ENCODE measurements at regions not wholly inside any gene's neighbourhood (a gene's known extent, or its start where the extent isn't known, plus 50 kb on each side); places are given as distances from the start of the nearest gene placed in this dataset.
A peak's percentile ranks its signal among the peaks of the same experiment; 100 is the strongest.

DNA sequence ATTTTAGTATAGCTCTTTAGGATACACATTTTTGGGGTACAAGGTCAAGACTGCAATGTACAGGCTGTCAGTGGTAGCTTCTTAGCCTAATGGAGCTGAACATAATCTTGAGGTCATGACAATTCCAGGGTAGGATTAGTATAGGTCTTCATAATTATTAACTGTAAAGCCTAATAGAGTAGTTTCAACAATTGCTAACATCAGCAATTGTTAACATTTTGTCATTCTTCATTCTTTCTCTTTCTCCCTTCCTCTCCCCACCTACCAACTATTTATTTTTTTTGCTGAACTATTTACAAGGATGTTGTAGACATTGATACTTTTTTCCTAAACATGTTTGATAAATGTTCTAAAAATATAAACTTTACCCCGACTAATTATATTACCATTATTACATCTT is 461.3 kb upstream of the DCC start:
- DNase-seq = no peak

GRCh38 chr18:51879329-51879728 is 460.7 kb upstream of the DCC start:
- DNase-seq = no peak

DNA sequence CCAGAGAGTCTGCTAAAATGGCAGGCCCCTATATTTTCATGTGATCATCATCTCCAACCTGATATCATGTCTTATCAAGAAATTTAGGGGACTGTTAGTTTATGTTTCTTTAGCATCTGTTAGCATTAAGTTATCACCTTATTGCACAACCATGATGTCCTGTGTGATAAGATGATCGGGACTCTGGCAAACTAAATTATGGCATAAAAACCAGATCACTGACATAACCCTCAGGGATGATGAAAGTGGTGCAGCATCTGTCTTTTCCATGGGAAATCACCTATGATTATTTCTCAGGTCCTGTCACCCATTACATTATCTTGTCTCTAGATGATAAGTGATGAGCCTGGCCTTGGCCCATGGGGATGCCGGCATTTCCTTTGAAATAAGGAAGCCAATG is 458.6 kb upstream of the DCC start:
- DNase-seq = no peak

GRCh38 chr18:51884039-51884438 is 456.0 kb upstream of the DCC start:
- DNase-seq = no peak

- peak; percentile 35 for DNase-seq
Observed at GRCh38 chr18:51890762-51891161, 449.2 kb upstream of the DCC start.

DNA sequence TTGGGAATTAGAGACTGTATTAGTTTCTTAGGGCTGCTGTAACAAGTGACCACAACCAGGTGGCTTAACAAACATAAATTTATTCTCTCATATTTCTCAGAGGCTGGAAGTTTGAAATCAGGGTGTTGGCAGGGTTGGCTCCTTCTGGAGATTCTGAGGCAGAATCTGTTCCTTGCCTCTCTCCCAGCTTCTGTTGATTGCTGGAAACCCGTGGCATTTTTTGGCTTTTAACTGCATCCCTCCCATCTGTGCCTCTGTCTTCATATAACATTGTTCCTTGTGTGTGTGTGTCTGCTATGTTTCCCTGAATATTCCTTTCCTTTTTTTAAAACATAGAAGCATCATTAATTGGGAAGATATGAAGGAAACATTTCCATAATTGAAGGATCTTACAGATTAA is 448.1 kb upstream of the DCC start:
- no peak for DNase-seq

DNA sequence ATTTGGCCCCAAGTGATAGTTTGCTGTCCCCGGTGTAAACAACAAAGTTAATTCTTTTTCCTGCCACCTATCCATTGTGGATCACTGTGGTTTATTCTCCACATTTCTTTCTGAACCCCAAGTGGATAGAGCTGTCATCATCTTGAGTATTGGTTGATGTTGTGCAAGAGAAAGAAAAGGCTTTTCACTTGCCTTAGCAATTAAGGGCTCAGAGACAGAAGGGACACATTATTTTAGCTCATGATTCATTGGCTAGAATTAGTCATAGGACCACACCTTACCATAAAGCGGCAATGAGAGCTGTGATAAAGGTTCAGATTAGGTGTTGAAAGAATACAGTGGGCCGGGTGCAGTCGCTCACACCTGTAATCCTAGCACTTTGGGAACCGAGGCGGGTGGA is 442.1 kb upstream of the DCC start:
- no peak for DNase-seq

- DNase-seq = no peak
Observed at GRCh38 chr18:51907687-51908597, 432.1 kb upstream of the DCC start.

DNA sequence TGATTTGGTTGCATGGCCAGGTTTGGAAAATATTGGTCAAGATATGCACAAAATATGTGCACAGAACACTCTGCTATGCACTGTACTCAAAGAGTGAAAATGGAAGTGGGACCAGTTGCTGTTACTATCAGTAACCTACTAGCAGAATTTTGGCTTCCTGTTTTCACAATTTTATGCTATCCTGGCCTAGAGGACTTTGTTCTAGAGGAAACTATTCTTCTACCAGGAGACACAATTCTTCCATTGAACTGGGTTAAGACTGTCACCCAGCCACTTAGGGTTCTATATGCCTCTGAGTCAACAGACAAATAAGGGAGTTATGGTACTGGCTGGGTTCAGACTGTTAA is 431.4 kb upstream of the DCC start:
- DNase-seq = no peak

GRCh38 chr18:51911584-51911983 is 428.4 kb upstream of the DCC start:
- no peak for DNase-seq

- no peak for DNase-seq
Observed at GRCh38 chr18:51912381-51912780, 427.6 kb upstream of the DCC start.

- DNase-seq = no peak
Observed at GRCh38 chr18:51915176-51915575, 424.8 kb upstream of the DCC start.

- no peak for DNase-seq
Observed at GRCh38 chr18:51921862-51922261, 418.1 kb upstream of the DCC start.

- DNase-seq = no peak
Observed at GRCh38 chr18:51933903-51934302, 406.1 kb upstream of the DCC start.

- DNase-seq = no peak
Observed at GRCh38 chr18:51936115-51936514, 403.9 kb upstream of the DCC start.

DNA sequence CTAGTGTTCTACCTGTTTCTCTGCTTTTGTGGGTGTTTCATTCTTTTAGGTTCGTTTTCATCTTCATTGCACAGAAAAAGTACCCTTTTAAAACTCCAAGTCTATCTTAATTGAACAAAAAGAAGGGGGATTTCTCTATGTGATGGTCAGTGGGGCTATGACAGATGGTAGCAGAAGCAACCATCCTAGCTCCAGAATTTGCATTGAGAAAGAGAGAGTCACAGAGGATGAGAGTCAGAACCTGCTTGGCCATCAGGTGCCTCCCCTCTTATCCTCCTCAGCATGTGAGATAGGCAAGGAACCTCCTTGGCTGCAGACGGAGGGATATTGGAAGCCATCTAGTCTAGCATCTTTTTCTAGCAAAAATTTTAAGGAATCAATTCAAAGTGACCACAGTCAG is 398.0 kb upstream of the DCC start:
- DNase-seq = no peak

GRCh38 chr18:51943281-51943680 is 396.7 kb upstream of the DCC start:
- no peak for DNase-seq

GRCh38 chr18:51946946-51947345 is 393.1 kb upstream of the DCC start:
- no peak for DNase-seq

- DNase-seq = no peak
Observed at GRCh38 chr18:51952844-51953243, 387.2 kb upstream of the DCC start.

DNA sequence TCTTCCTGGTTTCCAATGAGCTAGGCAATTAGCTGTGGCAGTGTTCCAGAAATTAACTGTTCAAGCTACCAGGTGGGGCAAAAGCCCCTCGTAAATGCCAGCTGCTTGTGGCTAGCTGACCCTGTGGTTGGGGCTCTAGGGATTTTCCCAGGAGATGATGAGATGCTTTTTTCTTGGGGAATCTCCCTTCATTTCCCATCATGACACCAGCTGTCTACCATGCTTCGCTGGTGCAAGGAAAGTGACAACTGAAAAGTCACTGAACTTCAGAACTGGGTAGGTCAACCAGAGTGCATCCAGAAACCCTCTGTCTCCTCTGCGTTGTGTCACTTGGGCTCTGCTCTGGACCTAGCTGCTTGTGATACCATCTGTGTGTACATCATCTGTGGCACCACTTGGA is 386.5 kb upstream of the DCC start:
- DNase-seq = no peak

- no peak for DNase-seq
Observed at GRCh38 chr18:51955136-51955535, 384.9 kb upstream of the DCC start.

GRCh38 chr18:51957001-51957400 is 383.0 kb upstream of the DCC start:
- no peak for DNase-seq

DNA sequence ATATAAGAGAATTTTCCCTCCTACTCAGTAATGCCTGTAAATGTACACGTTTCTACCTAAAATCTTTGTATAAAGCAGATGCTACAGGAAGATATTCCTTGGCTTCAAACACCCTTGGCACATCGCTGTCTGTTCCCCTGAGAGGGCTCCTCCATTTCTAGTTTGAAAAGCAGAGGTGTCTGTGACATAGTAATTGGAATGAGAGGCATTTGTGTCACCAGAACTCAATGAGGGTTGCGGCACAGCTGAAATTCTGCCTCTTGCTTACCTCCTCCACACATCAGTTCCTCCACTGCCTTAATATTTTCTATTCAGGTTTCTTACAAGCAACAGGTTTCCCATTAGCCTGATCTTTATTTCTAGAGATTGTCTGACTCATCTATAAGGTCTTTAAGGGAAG is 359.9 kb upstream of the DCC start:
- DNase-seq = no peak

GRCh38 chr18:51988277-51988676 is 351.7 kb upstream of the DCC start:
- no peak for DNase-seq

DNA sequence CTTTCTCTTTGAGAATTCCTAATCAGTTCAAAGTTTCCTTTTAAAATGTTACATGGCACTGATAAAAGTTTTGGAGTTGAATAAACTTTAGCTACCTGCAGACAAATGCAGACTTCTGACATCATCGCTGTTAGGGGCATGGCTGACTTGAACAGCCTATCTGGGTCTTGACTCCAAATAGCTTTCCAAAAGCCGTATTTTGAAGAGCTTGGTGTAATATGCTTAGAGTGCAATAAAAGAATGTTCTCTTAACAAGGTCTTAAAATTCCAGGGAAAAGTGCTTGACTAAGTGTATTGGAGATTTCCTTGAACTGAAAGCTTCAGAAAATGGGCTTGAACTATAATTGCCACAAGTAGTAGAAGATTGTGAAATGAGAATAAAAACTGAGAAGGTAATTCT is 342.9 kb upstream of the DCC start:
- DNase-seq = no peak

Data from NCI-H1048 (cell line).